SIG-M5 treated with dmso at 0.1 percent for 504 hours (cell line): ENCODE measurements at regions not wholly inside any gene's neighbourhood (a gene's known extent, or its start where the extent isn't known, plus 50 kb on each side); places are given as distances from the start of the nearest gene placed in this dataset.

Experiments used
- DNase-seq: peaks from one replicate; lab custom pipeline; 2025; ENCODE audit not compliant: unreplicated experiment; lab: John Stamatoyannopoulos, UW

GRCh38 chr12:115407723-115408122 is 723.7 kb upstream of the TBX3 start:
- DNase-seq = no peak

- no peak for DNase-seq
These were observed 723.1 kb upstream of the TBX3 start for GRCh38 chr12:115407036-115407435.

DNA sequence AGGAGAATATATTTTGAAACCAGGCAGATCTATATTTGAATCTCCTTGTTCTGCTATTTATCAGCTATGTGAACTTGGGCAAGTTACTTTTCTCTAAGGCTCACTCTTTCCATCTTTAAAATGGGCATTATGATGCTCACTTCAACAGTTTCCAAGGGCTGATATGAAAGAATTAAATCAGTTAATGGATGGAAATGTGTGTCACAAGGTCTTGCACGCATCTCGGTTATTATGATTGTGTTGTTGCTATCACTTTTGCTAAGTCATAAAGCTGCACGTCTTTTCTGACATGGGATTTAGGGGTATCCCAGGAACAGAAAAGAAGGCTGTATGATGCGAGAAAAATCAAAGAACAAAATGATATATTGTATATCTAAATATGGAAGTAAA is 721.5 kb upstream of the TBX3 start:
- DNase-seq = no peak

DNA sequence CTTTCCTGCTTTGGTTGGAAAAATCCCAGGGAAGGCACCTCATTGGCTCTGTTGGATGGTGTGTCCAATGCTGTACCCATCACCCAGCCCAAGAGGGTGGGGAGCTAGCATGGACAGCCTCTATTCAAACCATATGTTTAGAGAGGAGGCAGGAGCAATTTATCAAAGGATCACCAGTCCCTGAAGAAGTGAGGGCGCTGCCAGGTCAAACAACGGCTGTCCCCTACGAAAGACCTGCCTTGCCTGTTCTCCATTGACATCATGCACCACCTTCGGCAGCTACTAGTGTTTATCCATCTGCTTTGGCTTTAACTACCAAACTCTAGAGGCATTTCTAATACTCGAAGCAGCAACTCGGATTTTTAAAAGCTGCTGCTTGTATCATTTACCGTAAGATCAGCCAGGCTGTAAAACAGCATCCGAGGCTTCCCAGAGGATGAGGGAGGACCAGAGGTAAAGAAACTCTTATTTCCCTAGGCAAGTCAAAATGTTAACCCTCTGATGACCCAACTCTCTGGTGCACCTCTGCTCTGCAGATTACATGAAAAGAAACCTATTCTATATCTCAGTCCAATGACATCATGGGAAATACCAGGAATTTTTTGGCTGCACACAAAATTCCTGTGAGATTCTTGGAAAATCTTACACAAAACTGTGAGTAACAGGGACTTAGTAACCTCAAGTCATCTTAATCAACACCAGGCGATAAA is 720.9 kb upstream of the TBX3 start:
- no peak for DNase-seq

DNA sequence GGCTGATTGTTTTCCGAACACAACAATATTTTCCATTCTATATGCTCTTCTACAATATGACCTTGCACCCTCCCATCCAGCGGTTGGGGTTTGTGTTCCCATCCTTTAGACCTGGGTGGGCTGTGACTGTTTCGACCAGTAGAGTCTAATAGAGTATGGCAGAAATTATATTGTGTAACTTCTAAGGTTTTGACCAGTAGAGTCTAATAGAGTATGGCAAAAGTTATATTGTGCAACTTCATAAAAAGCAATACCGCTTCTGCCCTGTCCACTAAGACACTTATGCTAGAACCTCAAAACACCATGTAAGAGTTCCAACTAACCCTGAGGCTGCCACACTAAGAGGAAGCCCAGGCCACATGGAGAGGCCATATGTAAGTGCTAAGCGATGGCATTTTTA is 719.7 kb upstream of the TBX3 start:
- no peak for DNase-seq

- DNase-seq = no peak
These were observed 719.3 kb upstream of the TBX3 start for GRCh38 chr12:115403253-115403652.

DNA sequence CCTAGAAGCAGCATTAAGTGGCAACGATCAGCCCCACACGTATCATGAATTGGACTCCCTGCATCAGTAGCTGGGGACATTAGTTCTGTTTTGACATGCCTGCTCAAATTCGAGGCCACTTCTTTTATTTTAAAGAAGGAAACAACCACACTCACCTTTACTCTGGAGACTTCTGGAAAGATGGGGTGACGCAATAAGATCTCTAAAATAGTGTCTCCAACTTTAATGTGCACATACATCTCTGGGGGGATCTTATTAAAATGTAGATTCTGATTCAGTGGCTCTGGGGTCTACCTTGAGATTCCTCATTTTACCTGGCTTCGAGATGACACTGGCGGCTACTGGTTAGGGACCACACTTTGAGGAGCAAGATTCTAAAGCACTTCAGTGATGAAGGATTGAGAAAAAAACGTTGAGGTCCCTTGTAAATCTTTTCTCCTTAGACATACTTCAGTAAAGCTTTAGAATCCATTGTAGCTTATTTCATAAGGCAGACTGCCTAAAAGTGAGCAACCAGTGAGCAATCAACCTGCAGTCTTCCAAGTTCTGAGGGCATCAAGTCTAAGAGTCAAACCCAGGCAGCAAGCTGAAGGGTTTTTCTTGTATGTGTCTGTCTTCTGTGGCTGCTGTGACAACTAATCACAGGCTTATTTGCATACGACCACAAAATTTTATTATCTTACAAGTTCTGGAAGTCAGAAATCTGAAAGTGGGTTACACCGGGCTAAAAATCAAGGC is 718.6 kb upstream of the TBX3 start:
- DNase-seq = no peak

DNA sequence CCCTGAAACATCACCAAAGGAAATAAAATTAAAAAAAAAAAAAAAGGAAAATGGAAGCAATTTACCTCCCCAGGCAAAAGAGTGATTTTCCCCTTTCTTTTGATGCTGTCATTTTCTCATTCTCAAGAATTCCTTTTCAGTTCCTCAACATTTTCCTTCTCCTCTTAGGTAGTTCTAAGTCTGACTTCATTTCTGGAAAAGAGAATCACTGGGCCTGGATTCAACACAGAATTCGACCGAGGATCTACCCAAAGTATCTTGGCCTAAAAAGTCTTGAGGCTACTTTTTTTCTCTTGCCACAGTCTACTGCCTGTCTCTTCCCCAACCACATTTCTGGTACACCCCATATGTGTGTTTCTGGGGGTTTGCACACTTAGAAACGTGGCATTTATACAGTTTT is 717.8 kb upstream of the TBX3 start:
- no peak for DNase-seq

GRCh38 chr12:115400011-115400410 is 716.0 kb upstream of the TBX3 start:
- DNase-seq = no peak

DNA sequence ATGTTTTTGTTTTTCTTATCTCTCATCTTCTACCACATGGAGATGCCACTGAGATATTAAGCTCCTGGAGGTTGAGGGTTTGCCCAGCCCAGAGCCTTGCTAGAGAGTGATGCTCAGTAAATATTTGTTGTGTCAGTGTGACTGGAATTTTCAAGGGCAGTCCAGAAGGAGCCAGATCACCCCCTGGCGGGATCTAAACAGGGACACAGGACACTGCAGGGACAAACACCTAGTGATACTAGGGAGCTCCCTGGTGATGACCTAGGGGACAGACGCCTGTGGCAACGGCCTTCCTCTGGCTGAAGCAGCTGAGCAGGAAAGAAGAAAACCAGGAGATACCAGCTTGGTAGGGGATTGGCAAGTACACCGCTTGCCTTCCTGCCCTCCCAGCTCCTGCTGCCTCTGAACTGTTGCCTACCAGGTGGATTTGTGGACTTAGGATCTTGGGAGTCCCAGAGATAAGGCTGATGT is 714.4 kb upstream of the TBX3 start:
- peak; percentile 38 for DNase-seq

DNA sequence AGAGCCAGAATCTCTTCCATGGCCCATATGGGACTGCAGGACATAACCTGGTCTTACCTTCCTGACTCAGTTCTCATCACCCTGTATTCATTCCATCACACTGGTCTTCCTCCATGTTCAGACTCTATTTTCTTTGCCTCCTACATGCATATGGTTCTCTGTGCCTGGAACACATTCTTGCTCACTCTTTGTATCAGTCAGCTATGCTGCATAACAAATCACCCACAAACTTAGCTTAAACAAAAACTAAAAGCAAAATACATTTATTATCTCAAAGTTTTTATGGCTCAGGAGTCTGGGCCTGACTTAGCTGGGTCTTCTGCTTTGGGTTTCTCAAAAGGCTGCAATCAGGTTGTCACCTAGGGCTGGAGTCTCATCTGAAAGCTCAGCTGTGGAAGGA is 712.6 kb upstream of the TBX3 start:
- DNase-seq = no peak

DNA sequence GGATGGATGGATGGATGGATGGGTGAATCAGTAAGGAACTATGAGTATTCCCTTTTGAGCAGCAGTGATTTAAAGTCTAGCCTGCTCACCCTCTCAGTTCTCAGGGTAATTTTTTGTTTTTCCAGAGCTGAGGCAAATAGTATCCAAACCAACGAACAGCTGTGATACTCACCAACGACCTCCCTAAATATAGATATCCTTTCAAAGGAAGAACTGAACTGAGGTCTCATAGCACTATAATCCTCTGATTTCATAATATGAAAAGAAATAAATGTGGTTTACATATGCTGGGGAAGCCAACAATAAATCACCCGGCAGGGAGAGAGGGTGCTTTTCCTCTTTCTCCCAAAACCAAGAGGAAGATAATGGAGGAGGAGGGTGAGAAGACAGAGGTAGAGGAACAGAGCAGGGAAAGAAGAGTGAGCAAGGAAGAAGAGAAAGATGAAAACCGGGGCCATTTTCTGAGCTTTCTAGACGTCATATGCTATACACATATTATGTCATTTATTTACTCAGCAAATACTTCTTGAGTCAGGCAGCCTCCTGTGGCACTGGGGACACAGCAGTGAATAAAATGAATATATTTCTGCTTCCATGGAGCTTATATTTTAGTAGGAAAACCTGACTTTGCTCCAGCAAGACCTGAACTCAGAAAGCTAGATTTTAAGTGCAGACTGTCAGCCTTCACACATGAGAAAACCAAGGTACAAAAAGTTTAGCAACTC is 710.7 kb upstream of the TBX3 start:
- DNase-seq = no peak

DNA sequence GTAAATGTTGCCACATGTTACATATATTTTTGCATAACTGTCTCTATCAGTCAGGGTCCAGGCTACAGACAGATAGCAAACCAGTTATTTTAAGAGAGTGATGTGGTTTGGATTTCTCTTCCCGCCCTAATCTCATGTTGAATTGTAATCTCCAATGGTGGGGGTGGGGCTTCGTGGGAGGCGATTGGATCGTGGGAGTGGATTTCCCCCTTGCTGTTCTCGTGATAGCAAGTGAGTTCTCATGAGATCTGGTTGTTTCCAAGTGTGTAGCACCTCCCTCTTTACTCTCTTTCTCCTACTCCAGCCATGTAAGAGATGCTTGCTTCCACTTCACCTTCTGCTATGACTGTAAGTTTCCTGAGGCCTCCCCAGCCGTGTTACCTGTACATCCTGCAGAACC is 704.2 kb upstream of the TBX3 start:
- peak; percentile 35 for DNase-seq

- no peak for DNase-seq
These were observed 703.5 kb upstream of the TBX3 start for GRCh38 chr12:115387467-115387901.

DNA sequence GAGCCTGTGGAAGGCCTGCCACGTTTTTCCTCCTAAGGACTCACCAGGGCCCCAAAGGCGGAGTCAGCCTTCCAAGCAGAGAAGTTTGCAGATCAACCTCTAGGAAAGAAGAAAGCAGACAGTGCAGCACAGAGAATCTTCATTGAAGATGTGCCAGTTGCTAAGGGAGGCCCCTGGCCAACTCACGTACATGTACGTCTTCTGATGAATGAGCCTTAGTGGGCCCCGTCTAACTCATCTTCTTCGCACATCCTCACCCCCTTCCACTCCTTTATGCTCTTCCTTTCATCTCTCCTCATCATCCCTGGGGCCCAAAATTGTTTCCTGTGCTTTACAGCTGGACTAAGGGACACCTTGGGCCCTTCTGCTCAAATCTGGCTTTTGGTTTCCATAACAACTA is 703.0 kb upstream of the TBX3 start:
- DNase-seq = no peak

GRCh38 chr12:115385141-115385540 is 701.2 kb upstream of the TBX3 start:
- no peak for DNase-seq

DNA sequence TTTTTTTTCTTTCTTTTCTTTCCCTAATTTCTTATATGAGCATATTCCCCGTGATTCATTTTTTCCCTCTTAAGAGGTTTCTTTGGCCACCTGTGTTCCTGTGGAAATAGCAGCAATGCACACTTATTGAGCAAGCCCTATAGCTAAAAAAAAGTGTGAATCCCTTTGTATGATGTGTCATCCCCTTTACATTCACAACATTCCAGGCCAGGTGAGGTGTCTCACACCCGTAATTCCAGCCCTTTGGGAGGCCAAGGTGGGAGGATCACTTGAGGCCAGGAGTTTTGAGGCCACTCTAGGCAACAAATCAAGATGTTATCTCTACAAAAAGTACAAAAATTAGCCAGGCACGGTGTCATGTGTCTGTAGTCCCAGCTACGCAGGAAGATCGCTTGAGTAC is 700.4 kb upstream of the TBX3 start:
- no peak for DNase-seq

DNA sequence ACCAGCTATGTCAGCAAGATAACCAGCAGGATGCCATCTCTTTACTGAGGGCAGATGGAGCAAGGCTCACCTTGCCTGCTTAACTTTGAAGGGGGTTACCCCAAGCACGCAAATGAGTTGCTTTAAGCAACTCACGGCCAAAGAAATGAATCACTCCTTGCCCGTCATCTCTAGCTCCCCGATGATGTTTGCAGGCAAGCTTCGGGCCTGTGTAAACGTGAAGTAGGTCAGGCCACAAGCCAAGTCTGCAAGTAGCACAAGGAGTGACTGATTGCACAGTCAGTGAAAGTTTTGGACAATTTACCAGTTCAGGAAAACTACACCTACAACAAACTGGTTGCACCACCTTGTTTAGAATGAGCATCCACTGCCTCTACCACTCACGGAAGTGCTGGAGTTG is 699.7 kb upstream of the TBX3 start:
- peak; percentile 17 for DNase-seq

DNA sequence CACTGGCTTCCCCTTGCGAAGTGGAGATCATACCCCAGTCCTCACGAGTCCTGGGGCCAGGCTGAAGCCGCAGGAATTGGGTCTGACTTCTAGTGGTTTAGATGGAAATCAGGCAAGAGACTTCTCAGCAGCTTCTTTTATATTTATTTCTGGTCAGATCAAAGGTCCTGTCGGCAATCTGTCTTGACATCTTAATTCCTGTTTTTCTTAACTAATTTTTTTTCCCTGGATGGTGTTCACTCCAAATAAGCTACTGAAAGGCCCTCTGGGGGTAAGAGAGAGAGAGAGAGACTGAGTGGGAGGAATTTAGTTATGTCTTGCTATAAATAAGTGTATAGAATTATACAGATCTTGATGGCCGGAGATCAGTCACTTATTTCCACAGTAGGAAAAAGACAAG is 698.7 kb upstream of the TBX3 start:
- DNase-seq = no peak

DNA sequence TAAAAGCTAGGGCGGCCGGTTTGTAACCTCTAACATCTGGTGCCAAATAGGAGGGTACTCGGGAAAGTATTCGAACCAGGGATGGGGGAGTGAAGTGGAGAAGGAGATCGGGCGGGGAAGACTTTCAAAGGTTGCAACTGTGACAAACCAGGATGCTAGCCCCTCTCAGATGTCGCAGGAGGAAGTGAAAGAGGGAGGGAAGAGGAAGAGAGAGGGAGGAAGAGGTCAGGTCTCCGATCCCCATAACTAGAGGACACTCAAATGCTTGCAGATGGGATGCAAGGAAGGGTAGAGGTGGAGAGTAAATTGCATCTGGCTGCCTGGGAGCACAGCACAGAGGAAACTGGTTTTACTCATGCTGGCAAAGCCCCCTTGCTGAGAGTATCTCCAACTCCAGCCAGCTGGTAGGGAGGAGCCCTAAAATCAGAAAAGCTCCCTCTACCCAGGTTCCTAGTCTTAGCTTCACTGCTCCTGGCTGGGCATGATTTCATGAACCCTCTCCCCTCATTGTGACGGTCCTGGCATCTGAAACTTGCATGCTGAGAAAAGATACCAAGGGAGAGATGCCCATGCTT is 696.7 kb upstream of the TBX3 start:
- DNase-seq = peak; percentile 60

- no peak for DNase-seq
These were observed 694.3 kb upstream of the TBX3 start for GRCh38 chr12:115378291-115378690.

- no peak for DNase-seq
These were observed 693.8 kb upstream of the TBX3 start for GRCh38 chr12:115377779-115378178.
